ENCODE measurements at regions not wholly inside any gene's neighbourhood (a gene's known extent, or its start where the extent isn't known, plus 50 kb on each side); places are given as distances from the start of the nearest gene placed in this dataset.

DNA sequence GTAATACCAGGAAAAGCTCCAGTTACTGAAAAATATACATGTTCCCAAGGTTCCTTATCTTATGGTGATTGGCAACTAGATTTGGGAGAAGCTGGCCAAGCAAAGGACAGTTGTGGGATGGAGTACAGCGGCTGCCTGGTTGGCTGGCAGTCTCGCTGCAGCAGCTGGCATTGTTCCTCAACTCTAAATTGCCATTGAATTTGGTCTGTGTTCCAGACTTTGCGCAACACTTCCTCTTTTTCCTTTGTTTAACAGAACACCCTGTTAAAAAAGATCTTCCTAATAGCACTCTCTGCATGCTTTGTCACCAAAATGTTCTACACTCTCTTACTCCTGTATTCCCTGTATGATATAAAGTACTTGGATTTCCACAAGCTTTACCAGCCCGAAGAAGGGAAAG, 420.6 kb upstream of the RBMS3 start:
- TF ChIP-seq, protein P1, sequence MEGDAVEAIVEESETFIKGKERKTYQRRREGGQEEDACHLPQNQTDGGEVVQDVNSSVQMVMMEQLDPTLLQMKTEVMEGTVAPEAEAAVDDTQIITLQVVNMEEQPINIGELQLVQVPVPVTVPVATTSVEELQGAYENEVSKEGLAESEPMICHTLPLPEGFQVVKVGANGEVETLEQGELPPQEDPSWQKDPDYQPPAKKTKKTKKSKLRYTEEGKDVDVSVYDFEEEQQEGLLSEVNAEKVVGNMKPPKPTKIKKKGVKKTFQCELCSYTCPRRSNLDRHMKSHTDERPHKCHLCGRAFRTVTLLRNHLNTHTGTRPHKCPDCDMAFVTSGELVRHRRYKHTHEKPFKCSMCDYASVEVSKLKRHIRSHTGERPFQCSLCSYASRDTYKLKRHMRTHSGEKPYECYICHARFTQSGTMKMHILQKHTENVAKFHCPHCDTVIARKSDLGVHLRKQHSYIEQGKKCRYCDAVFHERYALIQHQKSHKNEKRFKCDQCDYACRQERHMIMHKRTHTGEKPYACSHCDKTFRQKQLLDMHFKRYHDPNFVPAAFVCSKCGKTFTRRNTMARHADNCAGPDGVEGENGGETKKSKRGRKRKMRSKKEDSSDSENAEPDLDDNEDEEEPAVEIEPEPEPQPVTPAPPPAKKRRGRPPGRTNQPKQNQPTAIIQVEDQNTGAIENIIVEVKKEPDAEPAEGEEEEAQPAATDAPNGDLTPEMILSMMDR (IDR thresholded peaks at IDR 0.05): no peak
- Mint-ChIP-seq H3K27me3 (no peaks in the 10 kb centered on the region), H3K36me3 (ENCODE audit: low read depth) (no peaks in the 10 kb centered on the region), H3K4me3 (no peak overlapping the region), H3K27ac (no peak overlapping the region), H3K4me1 (no peaks in the 10 kb centered on the region), H3K9me3 (no peaks in the 10 kb centered on the region)
- intact Hi-C loops (cut with micrococcal nuclease): no loop called here
- DNase-seq (no peak), ATAC-seq (ENCODE audit: low read depth) (no peak)
- ChIA-PET POLR2A (no interaction called here), CTCF (no interaction called here)

DNA sequence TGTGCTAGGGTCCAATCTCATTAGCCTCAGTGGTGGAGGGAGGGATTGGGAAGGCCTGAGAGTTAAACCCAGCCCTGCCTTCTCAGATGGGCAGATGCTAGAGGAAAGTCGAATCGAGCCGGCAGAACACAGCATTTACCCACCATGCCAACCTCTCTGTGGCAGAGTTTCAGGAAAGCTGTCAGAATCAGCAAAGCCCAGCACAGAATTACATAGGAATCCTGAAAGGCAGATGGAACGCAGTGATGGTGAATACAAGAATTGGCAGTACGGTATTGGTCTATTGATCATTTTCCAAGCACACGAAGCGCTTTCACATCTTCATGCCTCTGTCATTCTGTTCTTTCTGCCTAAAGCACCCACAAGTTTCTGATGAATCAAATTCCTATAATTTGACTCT, 417.7 kb upstream of the RBMS3 start:
- no peaks in the 10 kb centered on the region for H3K36me3 Mint-ChIP-seq (ENCODE audit: low read depth)
- H3K4me3 Mint-ChIP-seq: no peak overlapping the region
- CTCF ChIA-PET: no interaction called here
- H3K4me1 Mint-ChIP-seq: no peaks in the 10 kb centered on the region
- DNase-seq: no peak
- TF ChIP-seq, protein P1 (IDR thresholded peaks at IDR 0.05): no peak
- H3K27me3 Mint-ChIP-seq: no peaks in the 10 kb centered on the region
- no peak overlapping the region for H3K27ac Mint-ChIP-seq
- POLR2A ChIA-PET: no interaction called here
- intact Hi-C loops (cut with micrococcal nuclease): no loop called here
- no peaks in the 10 kb centered on the region for H3K9me3 Mint-ChIP-seq
- no peak for ATAC-seq (ENCODE audit: low read depth)

DNA sequence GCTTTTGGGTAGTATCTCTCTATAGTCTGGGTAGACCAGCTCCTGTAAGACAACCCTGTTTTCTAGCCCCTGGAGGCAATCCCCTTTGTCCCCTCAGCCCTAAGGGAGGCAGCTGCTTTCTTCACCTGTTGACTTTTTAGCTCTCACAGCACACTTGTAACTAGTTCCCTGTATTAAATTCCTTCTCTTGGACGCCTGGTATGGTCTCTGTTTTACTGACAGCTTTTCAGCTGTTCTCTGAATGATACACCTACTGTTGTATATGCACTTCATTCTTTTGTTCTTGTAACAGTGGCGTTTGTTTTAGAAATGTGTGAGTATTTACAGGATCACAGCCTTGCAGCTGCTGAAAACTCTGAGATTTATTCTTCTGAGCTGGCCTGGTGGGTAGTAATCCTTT, 413.0 kb upstream of the RBMS3 start:
- H3K4me1 Mint-ChIP-seq: no peaks in the 10 kb centered on the region
- H3K4me3 Mint-ChIP-seq: no peak overlapping the region
- no peak for ATAC-seq (ENCODE audit: low read depth)
- intact Hi-C loops (cut with micrococcal nuclease): no loop called here
- no peak overlapping the region for H3K27ac Mint-ChIP-seq
- TF ChIP-seq, protein P1 (IDR thresholded peaks at IDR 0.05): no peak
- DNase-seq: no peak
- no peaks in the 10 kb centered on the region for H3K9me3 Mint-ChIP-seq
- POLR2A ChIA-PET: no interaction called here
- H3K27me3 Mint-ChIP-seq: no peaks in the 10 kb centered on the region
- CTCF ChIA-PET: no interaction called here
- H3K36me3 Mint-ChIP-seq (ENCODE audit: low read depth): no peaks in the 10 kb centered on the region

DNA sequence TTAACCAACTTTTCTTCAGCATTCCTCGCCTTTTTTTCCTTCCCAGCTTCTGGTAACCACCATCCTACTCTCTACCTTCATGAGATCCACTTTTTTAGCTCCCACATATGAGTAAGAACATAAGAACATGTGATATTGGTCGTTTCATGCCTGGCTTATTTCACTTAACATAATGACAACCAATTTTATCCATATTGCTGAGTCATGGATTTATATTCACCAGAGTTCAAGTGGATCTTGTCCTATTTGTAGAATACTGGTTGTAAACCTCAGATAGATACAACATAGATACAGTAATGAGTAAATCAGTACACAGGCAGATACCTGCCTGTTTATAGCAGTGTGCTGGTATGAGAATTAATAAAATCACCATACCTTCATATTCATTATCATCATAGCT, 412.0 kb upstream of the RBMS3 start:
- CTCF ChIA-PET: no interaction called here
- POLR2A ChIA-PET: no interaction called here
- intact Hi-C loops (cut with micrococcal nuclease): no loop called here
- Mint-ChIP-seq H3K4me3 (no peak overlapping the region), H3K4me1 (no peaks in the 10 kb centered on the region), H3K36me3 (ENCODE audit: low read depth) (no peaks in the 10 kb centered on the region), H3K27me3 (no peaks in the 10 kb centered on the region), H3K9me3 (peaks cover 2% of the 10 kb centered on the region), H3K27ac (no peak overlapping the region)
- ATAC-seq (ENCODE audit: low read depth) (no peak), DNase-seq (no peak)
- TF ChIP-seq, protein P1 (IDR thresholded peaks at IDR 0.05): no peak

DNA sequence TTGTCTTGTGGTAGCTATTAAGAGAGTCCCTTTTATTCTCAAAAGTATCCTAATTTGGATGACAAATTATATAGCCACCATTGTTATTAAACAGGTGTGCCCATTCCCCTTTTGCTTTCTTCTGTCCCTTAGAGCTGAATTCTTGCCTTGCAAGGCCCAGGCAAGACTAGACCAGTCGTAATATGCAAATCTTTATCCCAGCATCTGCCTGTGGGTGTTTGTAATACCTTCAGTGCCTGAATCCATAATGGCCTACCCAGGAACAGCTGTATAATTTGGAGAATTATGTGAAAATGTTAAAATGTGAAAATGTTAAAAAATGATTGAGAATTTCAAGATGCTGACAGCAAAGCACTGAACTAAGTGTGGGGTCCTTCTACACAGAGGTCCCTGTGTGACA, 403.0 kb upstream of the RBMS3 start:
- no peak overlapping the region for H3K4me3 Mint-ChIP-seq
- no peak overlapping the region for H3K27ac Mint-ChIP-seq
- intact Hi-C loops (cut with micrococcal nuclease): no loop called here
- ChIA-PET POLR2A (no interaction called here), CTCF (no interaction called here)
- H3K36me3 Mint-ChIP-seq (ENCODE audit: low read depth): no peaks in the 10 kb centered on the region
- no peaks in the 10 kb centered on the region for H3K27me3 Mint-ChIP-seq
- no peak for ATAC-seq (ENCODE audit: low read depth)
- peaks cover 6% of the 10 kb centered on the region for H3K9me3 Mint-ChIP-seq
- TF ChIP-seq, protein P1 (IDR thresholded peaks at IDR 0.05): no peak
- H3K4me1 Mint-ChIP-seq: no peaks in the 10 kb centered on the region
- DNase-seq: no peak
